Stimulated activated CD4-positive, alpha-beta T cell treated with anti-CD3 and anti-CD28 coated beads, Interleukin-15, amount 100 ng/mL, for 1 hour (primary cell): ENCODE measurements at regions not wholly inside any gene's neighbourhood (a gene's known extent, or its start where the extent isn't known, plus 50 kb on each side); places are given as distances from the start of the nearest gene placed in this dataset.
"Not testable (repeated sequence)": the region's sequence is repeated elsewhere in the genome, so short reads cannot be mapped to it uniquely, and the experiment has no call there.

Source experiments
- DNase-seq, 2 donors: peaks; one replicate each; pipeline ENCODE4 v3.0.0-alpha.2; 2020; ENCODE audit warnings: low read depth in 1 of 2, low spot score in 1 of 2

GRCh38 chr1:38153066-38153777, 106.6 kb upstream of the POU3F1 start:
- DNase-seq = no peak

- DNase-seq = no peak
Measured at GRCh38 chr1:38152351-38153065, 105.9 kb upstream of the POU3F1 start.

GRCh38 chr1:38151399-38151798, 104.8 kb upstream of the POU3F1 start:
- DNase-seq = no peak

- DNase-seq = not testable (repeated sequence)
Measured at GRCh38 chr1:38146079-38146478, 99.5 kb upstream of the POU3F1 start.

- no peak for DNase-seq
Measured at GRCh38 chr1:38142606-38143005, 96.0 kb upstream of the POU3F1 start.

GRCh38 chr1:38141483-38141882, 94.9 kb upstream of the POU3F1 start:
- no peak for DNase-seq

GRCh38 chr1:38139738-38140487, 93.3 kb upstream of the POU3F1 start:
- no peak for DNase-seq

GRCh38 chr1:38138498-38139233, 92.1 kb upstream of the POU3F1 start:
- DNase-seq = no peak

- DNase-seq = no peak
Measured at GRCh38 chr1:38137164-38137563, 90.6 kb upstream of the POU3F1 start.

- DNase-seq = no peak
Measured at GRCh38 chr1:38135625-38136414, 89.2 kb upstream of the POU3F1 start.

- DNase-seq = no peak
Measured at GRCh38 chr1:38134294-38134755, 87.7 kb upstream of the POU3F1 start.

- no peak for DNase-seq
Measured at GRCh38 chr1:38133756-38134155, 87.2 kb upstream of the POU3F1 start.

GRCh38 chr1:38133304-38133703, 86.7 kb upstream of the POU3F1 start:
- DNase-seq = no peak

- no peak for DNase-seq
Measured at GRCh38 chr1:38132681-38133080, 86.1 kb upstream of the POU3F1 start.

- DNase-seq = no peak
Measured at GRCh38 chr1:38131024-38131585, 84.5 kb upstream of the POU3F1 start.

GRCh38 chr1:38129971-38130370, 83.4 kb upstream of the POU3F1 start:
- DNase-seq = no peak

GRCh38 chr1:38129473-38129872, 82.9 kb upstream of the POU3F1 start:
- no peak for DNase-seq

GRCh38 chr1:38128926-38129453, 82.4 kb upstream of the POU3F1 start:
- no peak for DNase-seq

- no peak for DNase-seq
Measured at GRCh38 chr1:38128511-38128910, 81.9 kb upstream of the POU3F1 start.

GRCh38 chr1:38127428-38127827, 80.8 kb upstream of the POU3F1 start:
- no peak for DNase-seq
